ENCODE measurements at regions not wholly inside any gene's neighbourhood (a gene's known extent, or its start where the extent isn't known, plus 50 kb on each side); places are given as distances from the start of the nearest gene placed in this dataset.

DNA sequence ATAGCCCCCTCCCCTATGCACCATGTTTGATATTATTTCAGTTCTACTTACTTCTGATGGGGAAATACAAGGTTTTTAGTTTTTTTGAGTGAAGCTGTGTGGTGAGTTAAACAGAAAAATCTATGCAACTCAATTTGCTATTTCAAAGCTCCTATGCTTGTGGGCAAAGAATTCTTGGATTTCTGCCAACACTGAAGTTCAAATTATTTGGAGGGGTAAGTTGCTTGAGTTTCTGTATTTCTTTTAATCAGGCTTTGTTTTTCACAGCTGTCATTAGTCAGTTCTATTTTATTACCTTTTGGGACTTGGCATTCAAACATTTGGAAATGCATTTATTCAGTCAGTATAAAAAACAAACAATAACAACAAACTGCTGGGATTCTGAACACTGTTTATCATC lies 407.5 kb upstream of the MGAT4C start:
- H3K27me3 ChIP-seq = no peaks in the 10 kb centered on the region
- H3K4me3 ChIP-seq = no peak overlapping the region
- intact Hi-C loops (cut with DNase I; ENCODE audit: low total_unique reads) = no loop called here
- TF ChIP-seq POLR2A (IDR thresholded peaks at IDR 0.05) = no peak
- TF ChIP-seq, protein P1, sequence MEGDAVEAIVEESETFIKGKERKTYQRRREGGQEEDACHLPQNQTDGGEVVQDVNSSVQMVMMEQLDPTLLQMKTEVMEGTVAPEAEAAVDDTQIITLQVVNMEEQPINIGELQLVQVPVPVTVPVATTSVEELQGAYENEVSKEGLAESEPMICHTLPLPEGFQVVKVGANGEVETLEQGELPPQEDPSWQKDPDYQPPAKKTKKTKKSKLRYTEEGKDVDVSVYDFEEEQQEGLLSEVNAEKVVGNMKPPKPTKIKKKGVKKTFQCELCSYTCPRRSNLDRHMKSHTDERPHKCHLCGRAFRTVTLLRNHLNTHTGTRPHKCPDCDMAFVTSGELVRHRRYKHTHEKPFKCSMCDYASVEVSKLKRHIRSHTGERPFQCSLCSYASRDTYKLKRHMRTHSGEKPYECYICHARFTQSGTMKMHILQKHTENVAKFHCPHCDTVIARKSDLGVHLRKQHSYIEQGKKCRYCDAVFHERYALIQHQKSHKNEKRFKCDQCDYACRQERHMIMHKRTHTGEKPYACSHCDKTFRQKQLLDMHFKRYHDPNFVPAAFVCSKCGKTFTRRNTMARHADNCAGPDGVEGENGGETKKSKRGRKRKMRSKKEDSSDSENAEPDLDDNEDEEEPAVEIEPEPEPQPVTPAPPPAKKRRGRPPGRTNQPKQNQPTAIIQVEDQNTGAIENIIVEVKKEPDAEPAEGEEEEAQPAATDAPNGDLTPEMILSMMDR (IDR thresholded peaks at IDR 0.05) = no peak
- H3K27ac ChIP-seq = no peak overlapping the region
- H3K36me3 ChIP-seq = no peaks in the 10 kb centered on the region
- H3K9me3 ChIP-seq = no peaks in the 10 kb centered on the region
- no peak for DNase-seq
- H3K4me1 ChIP-seq = no peaks in the 10 kb centered on the region

DNA sequence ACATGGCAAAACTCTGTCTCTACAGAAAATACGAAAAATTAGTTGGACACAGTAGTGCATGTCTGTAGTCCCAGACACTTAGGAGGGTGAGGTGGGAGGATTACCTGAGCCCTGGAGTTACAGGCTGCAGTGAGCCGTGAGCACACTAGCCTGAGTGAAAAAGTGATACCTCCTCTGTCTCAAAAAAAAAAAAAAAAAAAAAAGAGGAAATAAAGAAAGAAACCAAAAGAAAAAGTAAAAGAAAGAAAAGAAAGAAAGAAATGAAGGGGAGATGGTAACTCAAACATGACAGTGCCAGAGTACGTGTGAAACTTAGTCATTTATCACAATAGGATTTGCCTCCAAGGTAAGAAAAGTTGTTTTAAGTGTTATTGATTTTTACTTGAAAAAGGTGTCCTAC lies 407.0 kb upstream of the MGAT4C start:
- no peaks in the 10 kb centered on the region for H3K27me3 ChIP-seq
- intact Hi-C loops (cut with DNase I; ENCODE audit: low total_unique reads) = no loop called here
- no peaks in the 10 kb centered on the region for H3K4me1 ChIP-seq
- no peak overlapping the region for H3K27ac ChIP-seq
- no peaks in the 10 kb centered on the region for H3K9me3 ChIP-seq
- TF ChIP-seq, protein P1 (IDR thresholded peaks at IDR 0.05) = no peak
- no peak for TF ChIP-seq POLR2A (IDR thresholded peaks at IDR 0.05)
- no peak for DNase-seq
- H3K36me3 ChIP-seq = no peaks in the 10 kb centered on the region
- no peak overlapping the region for H3K4me3 ChIP-seq

DNA sequence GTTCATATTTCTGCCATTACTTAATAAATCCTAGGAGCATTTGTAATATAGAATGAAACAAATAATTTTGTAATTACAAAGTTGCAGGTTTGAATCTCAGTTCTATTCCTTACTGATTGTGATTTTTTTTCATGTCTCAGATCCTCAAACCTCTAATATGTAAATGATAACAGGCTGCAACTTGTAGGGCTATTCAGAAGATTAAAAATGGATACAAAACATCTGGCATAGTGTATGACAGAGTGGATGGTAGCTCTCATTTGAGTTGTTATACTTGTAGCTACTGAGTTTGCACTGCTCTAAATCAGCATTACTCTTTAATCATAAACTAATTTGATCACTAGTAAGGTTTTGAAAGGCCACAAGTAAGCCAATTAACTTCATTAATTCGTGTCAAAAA lies 406.3 kb upstream of the MGAT4C start:
- H3K4me1 ChIP-seq = no peaks in the 10 kb centered on the region
- H3K27ac ChIP-seq = no peak overlapping the region
- no peak overlapping the region for H3K4me3 ChIP-seq
- no peak for DNase-seq
- no peaks in the 10 kb centered on the region for H3K27me3 ChIP-seq
- intact Hi-C loops (cut with DNase I; ENCODE audit: low total_unique reads) = no loop called here
- TF ChIP-seq POLR2A (IDR thresholded peaks at IDR 0.05) = no peak
- TF ChIP-seq, protein P1 (IDR thresholded peaks at IDR 0.05) = no peak
- no peaks in the 10 kb centered on the region for H3K9me3 ChIP-seq
- no peaks in the 10 kb centered on the region for H3K36me3 ChIP-seq

DNA sequence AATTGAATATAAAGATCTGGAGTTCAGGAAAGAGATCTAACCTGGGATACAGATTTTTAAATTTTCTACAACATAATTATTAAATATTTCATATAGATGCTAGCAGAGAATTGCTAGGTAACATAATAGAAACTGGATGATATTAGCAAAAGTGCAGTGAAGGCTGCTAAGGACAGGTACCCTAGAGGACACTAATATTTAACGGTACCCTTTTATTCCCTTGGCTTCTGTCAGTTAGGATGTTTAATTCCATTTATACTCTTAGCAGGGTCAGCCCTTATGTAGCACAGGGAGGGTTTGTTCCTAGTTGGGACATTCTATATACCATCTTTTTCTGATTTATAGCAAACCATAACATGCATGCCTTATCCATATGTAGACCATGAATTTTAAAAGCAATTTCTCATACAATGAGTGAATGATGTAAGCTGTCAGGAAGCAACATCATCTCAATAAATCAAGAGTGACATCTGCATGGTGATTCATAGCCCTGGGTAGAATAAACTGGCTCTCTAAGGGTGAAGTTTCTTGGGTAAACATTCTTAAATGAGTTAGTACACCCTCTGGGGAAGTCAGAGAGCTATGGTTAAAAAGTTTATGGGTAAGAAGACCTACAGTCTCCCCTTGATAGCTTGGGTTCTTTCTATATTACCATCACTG lies 404.4 kb upstream of the MGAT4C start:
- H3K27ac ChIP-seq = no peak overlapping the region
- TF ChIP-seq, protein P1 (IDR thresholded peaks at IDR 0.05) = no peak
- TF ChIP-seq POLR2A (IDR thresholded peaks at IDR 0.05) = no peak
- H3K27me3 ChIP-seq = no peaks in the 10 kb centered on the region
- no peak overlapping the region for H3K4me3 ChIP-seq
- H3K4me1 ChIP-seq = no peaks in the 10 kb centered on the region
- DNase-seq = no peak
- no peaks in the 10 kb centered on the region for H3K9me3 ChIP-seq
- H3K36me3 ChIP-seq = no peaks in the 10 kb centered on the region
- intact Hi-C loops (cut with DNase I; ENCODE audit: low total_unique reads) = no loop called here

DNA sequence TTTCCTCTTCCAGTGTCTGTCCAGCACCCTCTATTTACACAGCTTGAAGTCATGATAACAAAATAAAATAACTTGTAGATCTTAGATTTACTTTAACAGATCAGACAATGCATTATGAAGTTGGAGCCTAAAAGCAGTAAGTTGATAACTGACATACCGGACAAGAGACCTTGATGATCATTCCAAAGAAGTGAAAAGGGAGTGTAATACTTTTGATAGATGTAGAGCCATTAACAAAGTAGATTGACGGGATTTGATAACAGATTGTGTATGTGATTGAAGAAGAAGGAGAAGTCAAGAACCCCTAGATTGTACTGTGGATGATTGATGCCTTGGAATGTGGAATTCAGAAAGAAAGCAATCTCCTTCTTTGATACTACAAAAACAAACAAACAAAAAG lies 403.8 kb upstream of the MGAT4C start:
- no peak overlapping the region for H3K4me3 ChIP-seq
- H3K4me1 ChIP-seq = no peaks in the 10 kb centered on the region
- TF ChIP-seq, protein P1 (IDR thresholded peaks at IDR 0.05) = no peak
- TF ChIP-seq POLR2A (IDR thresholded peaks at IDR 0.05) = no peak
- no peaks in the 10 kb centered on the region for H3K36me3 ChIP-seq
- no peaks in the 10 kb centered on the region for H3K9me3 ChIP-seq
- intact Hi-C loops (cut with DNase I; ENCODE audit: low total_unique reads) = no loop called here
- no peaks in the 10 kb centered on the region for H3K27me3 ChIP-seq
- H3K27ac ChIP-seq = no peak overlapping the region
- no peak for DNase-seq
